ENCODE measurements at regions not wholly inside any gene's neighbourhood (a gene's known extent, or its start where the extent isn't known, plus 50 kb on each side); places are given as distances from the start of the nearest gene placed in this dataset.

GRCh38 chr12:118512669-118513068, 136.3 kb downstream of the SUDS3 start:
- TF ChIP-seq CTCF (IDR thresholded peaks at IDR 0.05) = no peak
- TF ChIP-seq POLR2A (IDR thresholded peaks at IDR 0.05) = no peak

Data from sigmoid colon (tissue), 3 donors.